Mesodermal cell (in vitro differentiated cells): ENCODE measurements at regions not wholly inside any gene's neighbourhood (a gene's known extent, or its start where the extent isn't known, plus 50 kb on each side); places are given as distances from the start of the nearest gene placed in this dataset.

Source experiments
- H3K27ac ChIP-seq: 2 replicates; pipeline ENCODE4 v1.7.0; 2013; ENCODE audit warnings: mild to moderate bottlenecking, low read depth, low read length, moderate library complexity; ENCODE audit not compliant: severe bottlenecking
- H3K36me3 ChIP-seq: 2 replicates; pipeline ENCODE4 v1.7.1; 2013; ENCODE audit warnings: mild to moderate bottlenecking, low read length, moderate library complexity; ENCODE audit not compliant: control insufficient read depth, insufficient read depth
- H3K4me1 ChIP-seq: one replicate; pipeline ENCODE4 v1.7.1; 2013; ENCODE audit warnings: mild to moderate bottlenecking, low read length; ENCODE audit not compliant: insufficient read depth, control insufficient read depth, poor library complexity, severe bottlenecking
- H3K4me3 ChIP-seq: 2 replicates; pipeline ENCODE4 v1.7.0; 2013; ENCODE audit warnings: low read length, control low read depth, mild to moderate bottlenecking; ENCODE audit not compliant: insufficient read depth, poor library complexity, severe bottlenecking; ENCODE audit errors: extremely low read depth
- H3K9me3 ChIP-seq: 2 replicates; pipeline ENCODE4 v1.7.1; 2013; ENCODE audit warnings: mild to moderate bottlenecking, low read length, moderate library complexity; ENCODE audit not compliant: control insufficient read depth
- WGBS, 2 experiments: methylation state at CpG; one replicate each; pipeline ENCODE4 v1.1.5; 2013; ENCODE audit warnings: missing lambda C conversion rate in 2 of 2; ENCODE audit not compliant: insufficient coverage in 2 of 2; 5-methylcytosine and 5-hydroxymethylcytosine counted together

DNA sequence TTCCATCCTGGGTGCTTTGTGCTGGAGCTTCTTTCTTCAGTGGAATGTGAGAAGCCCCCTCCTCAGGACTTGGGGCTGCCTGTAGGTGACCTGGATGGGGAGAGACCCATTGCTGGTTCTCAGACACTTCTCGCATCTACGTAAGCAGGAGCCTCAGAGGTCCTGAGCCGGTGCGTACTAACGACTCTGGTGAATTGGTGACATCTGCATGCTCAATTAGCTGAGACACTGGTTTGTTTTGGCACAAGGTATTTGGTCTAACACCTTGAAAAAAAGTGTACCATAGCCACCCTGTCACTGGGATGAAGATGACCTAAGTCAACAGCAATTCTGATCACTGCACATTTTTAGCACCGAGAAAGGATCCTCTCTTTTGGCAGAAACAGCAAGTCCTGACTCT, 57.7 kb downstream of the LRRC30 start:
- WGBS, 2 experiments, result 86 to 91% methylated on average over 4 to 5 of the region's 6 CpGs
- no peak overlapping the region for H3K27ac ChIP-seq
- no peaks in the 10 kb centered on the region for H3K9me3 ChIP-seq
- H3K4me1 ChIP-seq, result no peaks in the 10 kb centered on the region
- no peaks in the 10 kb centered on the region for H3K36me3 ChIP-seq
- H3K4me3 ChIP-seq, result no peak overlapping the region

DNA sequence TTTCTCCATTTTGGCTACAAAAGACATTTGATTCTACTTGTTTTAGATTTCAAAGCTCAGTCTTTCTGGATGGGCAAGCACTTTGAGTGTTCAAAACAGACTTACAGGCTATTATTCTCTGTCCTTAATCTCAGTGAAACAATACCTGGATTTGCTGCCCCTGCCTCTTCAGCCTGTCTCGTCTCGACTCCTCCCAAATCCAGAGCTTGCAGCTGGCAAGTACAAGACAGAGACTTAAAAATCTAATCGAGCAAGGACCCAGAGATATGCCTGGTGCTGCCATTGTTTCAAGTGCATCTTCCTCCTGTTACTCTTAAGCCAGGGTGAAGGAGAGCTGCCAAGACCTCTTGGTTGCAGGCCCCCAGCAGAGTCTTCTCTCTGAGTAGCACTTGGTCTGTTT, 59.2 kb downstream of the LRRC30 start:
- H3K9me3 ChIP-seq, result no peaks in the 10 kb centered on the region
- WGBS, 2 experiments, result 80 to 98% methylated on average over 1 to 3 of the region's 3 CpGs
- H3K4me3 ChIP-seq, result no peak overlapping the region
- no peaks in the 10 kb centered on the region for H3K4me1 ChIP-seq
- H3K27ac ChIP-seq, result no peak overlapping the region
- no peaks in the 10 kb centered on the region for H3K36me3 ChIP-seq

DNA sequence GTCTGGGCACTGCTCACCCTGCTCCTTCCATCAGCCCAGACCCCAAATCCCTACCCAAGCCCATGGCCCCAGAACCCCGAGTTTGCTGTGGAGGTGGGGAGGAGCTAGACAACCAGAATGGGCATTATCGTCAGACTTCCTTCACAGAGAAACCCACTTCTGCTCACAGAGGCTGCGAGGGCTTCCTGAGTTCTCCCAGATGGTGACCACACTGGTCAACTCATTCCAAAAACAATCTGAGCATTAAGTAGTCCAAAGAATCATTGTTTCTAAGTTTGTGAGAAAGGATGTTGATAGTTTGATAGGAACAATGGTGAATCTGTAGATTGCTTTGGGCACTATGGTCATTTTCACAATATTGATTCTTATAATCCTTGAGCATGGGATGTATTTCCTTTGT, 60.2 kb downstream of the LRRC30 start:
- H3K4me3 ChIP-seq, result no peak overlapping the region
- no peaks in the 10 kb centered on the region for H3K4me1 ChIP-seq
- 100% methylated on average over 1 of the region's 3 CpGs; no CpG with 5 or more reads in 1 of the 2 experiments for WGBS, 2 experiments
- H3K9me3 ChIP-seq, result no peaks in the 10 kb centered on the region
- no peaks in the 10 kb centered on the region for H3K36me3 ChIP-seq
- H3K27ac ChIP-seq, result no peak overlapping the region

DNA sequence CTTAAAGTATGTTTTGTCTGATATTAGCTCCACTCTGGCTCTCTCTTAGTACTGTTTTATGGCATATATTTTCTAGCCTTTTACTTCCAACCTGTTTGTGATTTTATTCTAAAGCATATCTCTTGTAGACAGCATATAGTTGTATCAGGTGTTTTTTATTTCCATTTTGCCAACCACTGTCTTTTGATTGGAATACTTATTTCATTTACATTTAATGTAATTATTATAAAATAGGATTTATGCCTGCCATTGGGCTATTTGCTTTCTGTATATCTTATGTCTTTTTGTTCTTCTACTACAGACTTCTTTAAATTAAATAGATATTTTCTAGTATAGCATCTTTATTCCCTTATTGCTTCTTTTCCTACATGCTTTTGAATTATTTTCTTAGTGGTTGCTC, 67.3 kb downstream of the LRRC30 start:
- no peak overlapping the region for H3K27ac ChIP-seq
- H3K36me3 ChIP-seq, result no peaks in the 10 kb centered on the region
- peaks cover 13% of the 10 kb centered on the region for H3K9me3 ChIP-seq
- H3K4me1 ChIP-seq, result no peaks in the 10 kb centered on the region
- no peak overlapping the region for H3K4me3 ChIP-seq

DNA sequence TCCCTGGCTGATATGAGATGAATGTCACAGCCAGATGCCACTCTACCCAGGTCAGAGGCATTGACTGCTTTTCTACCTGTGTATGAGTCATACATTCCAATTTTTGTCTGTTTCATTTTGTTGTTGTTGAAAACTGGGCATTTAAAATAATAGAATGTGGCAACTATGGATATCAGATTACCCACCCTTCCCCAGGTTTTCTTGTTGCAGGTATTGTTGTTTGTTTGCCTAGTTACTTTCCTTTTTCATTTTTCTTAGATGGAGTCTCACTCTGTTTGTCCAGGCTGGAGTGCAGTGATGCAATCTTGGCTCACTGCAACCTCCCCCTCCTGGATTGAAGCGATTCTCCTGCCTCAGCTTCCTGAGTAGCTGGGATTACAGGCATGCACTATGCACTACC, 70.2 kb downstream of the LRRC30 start:
- Histone ChIP-seq H3K4me3 (no peak overlapping the region), H3K4me1 (no peaks in the 10 kb centered on the region), H3K9me3 (peaks cover 13% of the 10 kb centered on the region), H3K36me3 (no peaks in the 10 kb centered on the region), H3K27ac (no peak overlapping the region)
- WGBS, 2 experiments, result 90 to 91% methylated on average over 1 of the region's 1 CpG

DNA sequence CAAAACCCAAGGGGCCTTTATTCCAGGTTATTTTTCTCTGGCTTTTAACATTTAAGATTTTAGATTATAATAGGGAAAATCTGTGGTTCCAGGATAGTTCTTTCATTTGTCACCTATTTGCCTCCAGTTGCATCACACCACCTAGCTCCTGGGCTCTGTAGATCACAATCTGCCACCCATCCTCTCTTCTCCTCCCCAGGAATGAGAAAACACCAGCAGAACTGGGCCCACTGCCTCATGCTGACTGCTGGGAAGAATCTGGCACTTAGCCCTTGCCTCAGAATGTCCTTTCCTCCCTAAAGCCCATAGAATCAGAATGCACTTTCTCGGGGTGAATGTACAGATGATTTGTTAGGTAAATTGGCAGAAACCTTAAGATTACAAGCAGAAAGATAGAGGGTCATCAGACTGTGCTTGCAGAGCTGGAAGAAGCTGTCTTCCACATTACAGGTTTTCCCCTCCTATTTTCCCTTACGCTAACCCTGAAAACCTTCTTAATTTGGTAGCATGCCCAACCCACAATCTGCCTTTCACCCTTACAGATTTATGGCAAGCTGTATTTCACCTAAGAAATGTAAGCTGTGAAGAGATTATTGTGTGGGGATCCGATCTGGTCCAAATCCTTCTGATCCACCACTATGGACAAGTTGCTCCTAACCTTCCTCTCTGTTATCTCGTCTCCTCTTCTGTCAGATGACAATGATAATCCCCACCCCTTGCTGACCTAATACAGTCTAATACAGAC, 72.6 kb downstream of the LRRC30 start:
- Histone ChIP-seq H3K36me3 (no peaks in the 10 kb centered on the region), H3K27ac (no peak overlapping the region), H3K4me3 (no peak overlapping the region), H3K9me3 (peaks cover 13% of the 10 kb centered on the region), H3K4me1 (no peaks in the 10 kb centered on the region)
- 80 to 83% methylated on average over 1 to 2 of the region's 4 CpGs for WGBS, 2 experiments

DNA sequence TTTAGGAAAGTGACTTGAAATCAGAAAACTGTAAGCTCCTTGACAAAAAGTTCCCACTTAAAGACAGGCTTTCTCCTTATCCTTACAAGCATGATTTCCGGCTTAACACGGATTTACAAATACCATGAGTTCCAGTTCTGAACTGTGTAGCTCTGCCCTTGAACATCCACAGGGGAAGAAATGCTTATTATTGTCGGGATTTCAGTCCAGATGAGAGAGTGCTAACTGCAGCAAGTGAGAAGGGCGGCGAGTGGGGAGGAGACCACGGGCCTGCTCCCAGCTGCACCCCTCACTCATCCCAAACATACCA, 73.1 kb downstream of the LRRC30 start:
- Histone ChIP-seq H3K9me3 (peaks cover 12% of the 10 kb centered on the region), H3K36me3 (no peaks in the 10 kb centered on the region), H3K27ac (no peak overlapping the region), H3K4me1 (no peaks in the 10 kb centered on the region), H3K4me3 (no peak overlapping the region)
- 82 to 100% methylated on average over 2 to 3 of the region's 6 CpGs for WGBS, 2 experiments

DNA sequence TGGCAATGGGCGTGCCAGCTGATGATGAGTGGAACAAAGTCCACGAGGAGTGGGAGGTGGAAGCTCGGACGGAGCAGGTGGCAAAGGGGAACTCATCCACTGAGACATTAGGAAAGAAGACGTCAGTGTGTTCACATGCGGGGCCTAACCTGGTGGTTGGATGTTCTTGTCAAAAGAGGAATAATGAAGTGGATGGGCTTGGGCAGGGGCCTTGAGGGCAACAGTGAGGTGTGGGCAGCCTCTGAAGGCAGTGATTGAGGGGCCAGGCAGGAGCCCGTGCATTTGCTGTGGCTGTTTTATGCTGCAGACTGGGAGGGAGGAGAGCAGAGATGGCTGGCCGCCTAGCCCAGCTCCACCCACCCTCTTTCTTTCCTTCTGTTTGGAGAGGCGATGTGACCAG, 74.5 kb downstream of the LRRC30 start:
- Histone ChIP-seq H3K9me3 (peaks cover 5% of the 10 kb centered on the region), H3K4me3 (no peak overlapping the region), H3K4me1 (no peaks in the 10 kb centered on the region), H3K27ac (no peak overlapping the region), H3K36me3 (no peaks in the 10 kb centered on the region)
- 86 to 92% methylated on average over 5 to 7 of the region's 9 CpGs for WGBS, 2 experiments

DNA sequence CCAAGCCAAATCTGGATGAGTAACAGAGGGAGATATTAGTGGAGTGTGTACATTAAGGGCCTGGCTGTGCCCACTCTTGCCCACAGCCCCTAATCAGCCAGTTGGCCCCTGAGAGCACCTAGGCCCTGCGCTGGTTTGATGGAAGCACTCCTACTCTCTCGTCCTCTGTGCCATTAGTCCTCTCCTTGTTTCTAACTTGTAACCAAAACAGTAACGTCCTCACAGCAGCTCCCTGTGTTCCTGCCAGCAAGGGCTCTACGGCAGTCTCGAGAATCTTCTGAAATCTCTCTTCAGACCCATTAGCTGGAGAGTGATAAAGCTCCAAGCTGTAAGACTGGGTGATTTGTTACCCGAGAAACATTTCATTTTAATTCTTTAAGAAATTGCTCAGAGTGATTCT, 76.1 kb downstream of the LRRC30 start:
- Histone ChIP-seq H3K27ac (no peak overlapping the region), H3K36me3 (no peaks in the 10 kb centered on the region), H3K4me1 (no peaks in the 10 kb centered on the region), H3K9me3 (no peaks in the 10 kb centered on the region), H3K4me3 (no peak overlapping the region)
- WGBS, 2 experiments, result 66 to 86% methylated on average over 3 of the region's 6 CpGs

DNA sequence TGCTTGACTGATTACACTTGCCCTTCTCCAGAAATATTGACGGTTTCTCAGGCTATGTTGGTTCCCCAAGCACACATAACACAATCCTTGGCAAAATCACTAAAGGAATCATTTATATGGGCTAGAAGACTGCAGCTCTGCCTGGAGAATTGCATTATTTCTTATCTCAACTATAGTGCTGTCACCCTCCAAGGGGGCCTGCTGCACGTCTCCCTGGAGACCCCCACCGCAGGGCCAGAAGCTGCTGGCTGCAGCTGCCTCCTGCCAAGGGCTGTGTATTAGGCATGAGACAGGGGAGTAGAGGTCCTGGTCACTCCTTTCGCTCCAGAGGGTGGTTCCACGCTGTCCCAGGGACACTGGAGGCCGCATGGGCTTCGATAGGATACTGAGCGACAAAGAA, 76.6 kb downstream of the LRRC30 start:
- 87 to 95% methylated on average over 5 to 7 of the region's 8 CpGs for WGBS, 2 experiments
- Histone ChIP-seq H3K4me3 (no peak overlapping the region), H3K4me1 (no peaks in the 10 kb centered on the region), H3K9me3 (no peaks in the 10 kb centered on the region), H3K36me3 (no peaks in the 10 kb centered on the region), H3K27ac (no peak overlapping the region)

DNA sequence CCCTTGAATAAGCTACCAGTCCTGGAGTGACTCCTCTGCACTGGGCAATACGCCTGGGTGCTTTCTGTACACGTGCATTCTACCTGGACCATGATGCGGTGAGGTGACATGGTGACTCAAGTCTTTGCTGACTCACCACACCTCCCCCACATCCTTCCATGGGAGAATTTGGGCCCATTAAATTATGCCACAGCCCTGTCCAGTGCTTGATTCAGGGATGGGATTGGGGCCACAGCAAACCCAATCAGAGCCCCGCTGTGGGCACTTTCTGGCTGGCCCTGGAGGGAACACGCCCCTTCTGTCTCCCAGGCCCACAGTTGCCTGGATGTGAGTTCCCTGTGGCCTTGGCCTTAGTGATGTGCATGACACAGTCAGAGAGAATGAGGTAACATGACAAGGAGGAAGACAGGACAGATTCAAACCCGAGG, 86.9 kb downstream of the LRRC30 start:
- no peak overlapping the region for H3K27ac ChIP-seq

More for the DNA sequence above, 86.9 kb downstream of the LRRC30 start:
- 89 to 95% methylated on average over 5 to 6 of the region's 6 CpGs for WGBS, 2 experiments
- no peaks in the 10 kb centered on the region for H3K4me1 ChIP-seq
- no peaks in the 10 kb centered on the region for H3K36me3 ChIP-seq
- H3K4me3 ChIP-seq, result no peak overlapping the region
- no peaks in the 10 kb centered on the region for H3K9me3 ChIP-seq
